ENCODE measurements at regions not wholly inside any gene's neighbourhood (a gene's known extent, or its start where the extent isn't known, plus 50 kb on each side); places are given as distances from the start of the nearest gene placed in this dataset.

GRCh38 chr1:8115031-8115768, 89.1 kb upstream of the ERRFI1 start:
- no peak for DNase-seq (ENCODE audit: low read depth)

GRCh38 chr1:8113262-8114220, 87.4 kb upstream of the ERRFI1 start:
- no peak for DNase-seq (ENCODE audit: low read depth)

- DNase-seq (ENCODE audit: low read depth) = no peak
Observed at GRCh38 chr1:8112611-8113261, 86.6 kb upstream of the ERRFI1 start.

GRCh38 chr1:8111560-8111959, 85.5 kb upstream of the ERRFI1 start:
- DNase-seq (ENCODE audit: low read depth) = no peak

- no peak for DNase-seq (ENCODE audit: low read depth)
Observed at GRCh38 chr1:8109216-8109615, 83.1 kb upstream of the ERRFI1 start.

GRCh38 chr1:8107897-8108296, 81.8 kb upstream of the ERRFI1 start:
- DNase-seq (ENCODE audit: low read depth) = no peak

GRCh38 chr1:8104278-8105236, 78.4 kb upstream of the ERRFI1 start:
- DNase-seq (ENCODE audit: low read depth) = no peak

GRCh38 chr1:8097908-8098307, 71.8 kb upstream of the ERRFI1 start:
- DNase-seq (ENCODE audit: low read depth) = no peak

- DNase-seq (ENCODE audit: low read depth) = no peak
Observed at GRCh38 chr1:8097077-8097799, 71.1 kb upstream of the ERRFI1 start.

- no peak for DNase-seq (ENCODE audit: low read depth)
Observed at GRCh38 chr1:8096105-8097011, 70.2 kb upstream of the ERRFI1 start.

- DNase-seq (ENCODE audit: low read depth) = no peak
Observed at GRCh38 chr1:8095584-8095983, 69.5 kb upstream of the ERRFI1 start.

GRCh38 chr1:8094481-8095241, 68.6 kb upstream of the ERRFI1 start:
- no peak for DNase-seq (ENCODE audit: low read depth)

- DNase-seq (ENCODE audit: low read depth) = no peak
Observed at GRCh38 chr1:8093221-8093980, 67.3 kb upstream of the ERRFI1 start.

- DNase-seq (ENCODE audit: low read depth) = no peak
Observed at GRCh38 chr1:8092657-8093056, 66.5 kb upstream of the ERRFI1 start.

- DNase-seq (ENCODE audit: low read depth) = no peak
Observed at GRCh38 chr1:8091691-8092090, 65.6 kb upstream of the ERRFI1 start.

GRCh38 chr1:8090241-8090702, 64.2 kb upstream of the ERRFI1 start:
- no peak for DNase-seq (ENCODE audit: low read depth)

- DNase-seq (ENCODE audit: low read depth) = no peak
Observed at GRCh38 chr1:8089535-8090228, 63.6 kb upstream of the ERRFI1 start.
